ENCODE measurements at regions not wholly inside any gene's neighbourhood (a gene's known extent, or its start where the extent isn't known, plus 50 kb on each side); places are given as distances from the start of the nearest gene placed in this dataset.
"Not testable (repeated sequence)": the region's sequence is repeated elsewhere in the genome, so short reads cannot be mapped to it uniquely, and the experiment has no call there.

GRCh38 chr4:65227628-65228027 lies 442.7 kb downstream of the EPHA5 start:
- DNase-seq (no peak), ATAC-seq (ENCODE audit: insufficient read depth, low FRiP score) (no peak)
- H3K9me3 ChIP-seq (ENCODE audit: control insufficient read depth in 4 of 4, insufficient read depth in 3 of 4, low read length in 3 of 4) = no peaks in the 10 kb centered on the region
- no peak overlapping the region for H3K27ac ChIP-seq (ENCODE audit: low read depth in 1 of 2, low read length in 1 of 2)
- H3K4me1 ChIP-seq (ENCODE audit: control insufficient read depth in 5 of 5, insufficient read depth in 5 of 5, low read length in 5 of 5) = no peaks in the 10 kb centered on the region
- H3K27me3 ChIP-seq (ENCODE audit: control insufficient read depth in 3 of 3, insufficient read depth in 3 of 3, low read length in 2 of 3) = no peaks in the 10 kb centered on the region
- no peak for TF ChIP-seq CTCF (IDR thresholded peaks at IDR 0.05; ENCODE audit: control extremely low read depth, extremely low read depth)
- no peak overlapping the region for H3K9ac ChIP-seq (ENCODE audit: insufficient read depth in 1 of 2, low read length in 2 of 2)
- no peaks in the 10 kb centered on the region for H3K36me3 ChIP-seq (ENCODE audit: control insufficient read depth in 4 of 4, insufficient read depth in 4 of 4, low read length in 4 of 4)
- no peak overlapping the region for H3K4me3 ChIP-seq

DNA sequence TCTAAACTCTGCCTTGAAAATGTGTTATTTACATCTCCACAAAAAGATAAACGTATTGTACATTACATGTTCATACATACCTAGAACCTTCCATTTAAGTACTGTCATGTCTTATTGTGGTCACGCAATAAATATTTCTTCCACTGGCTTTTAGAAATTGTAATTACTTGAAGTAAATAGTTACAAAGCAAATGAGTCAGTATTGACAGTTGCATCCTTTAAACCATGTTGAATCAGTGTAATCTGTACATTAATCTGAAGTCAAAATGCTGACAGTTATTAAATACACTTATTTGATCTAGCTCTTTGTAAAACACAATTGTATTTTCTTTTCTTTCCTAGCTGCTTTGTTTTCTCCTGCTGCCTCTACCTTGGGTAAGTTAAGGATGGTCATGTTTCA lies 446.7 kb downstream of the EPHA5 start:
- no peak for ATAC-seq (ENCODE audit: insufficient read depth, low FRiP score)
- Histone ChIP-seq H3K4me3 (no peak overlapping the region), H3K4me1 (ENCODE audit: control insufficient read depth in 5 of 5, insufficient read depth in 5 of 5, low read length in 5 of 5) (no peaks in the 10 kb centered on the region), H3K27me3 (ENCODE audit: control insufficient read depth in 3 of 3, insufficient read depth in 3 of 3, low read length in 2 of 3) (no peaks in the 10 kb centered on the region), H3K27ac (ENCODE audit: low read depth in 1 of 2, low read length in 1 of 2) (no peak overlapping the region), H3K9ac (ENCODE audit: insufficient read depth in 1 of 2, low read length in 2 of 2) (no peak overlapping the region), H3K36me3 (ENCODE audit: control insufficient read depth in 4 of 4, insufficient read depth in 4 of 4, low read length in 4 of 4) (no peaks in the 10 kb centered on the region), H3K9me3 (ENCODE audit: control insufficient read depth in 4 of 4, insufficient read depth in 3 of 4, low read length in 3 of 4) (no peaks in the 10 kb centered on the region)
- TF ChIP-seq CTCF (IDR thresholded peaks at IDR 0.05; ENCODE audit: control extremely low read depth, extremely low read depth) = no peak
- DNase-seq = no peak
- 84 to 86% methylated on average over 2 of the region's 2 CpGs for WGBS, 2 donors

DNA sequence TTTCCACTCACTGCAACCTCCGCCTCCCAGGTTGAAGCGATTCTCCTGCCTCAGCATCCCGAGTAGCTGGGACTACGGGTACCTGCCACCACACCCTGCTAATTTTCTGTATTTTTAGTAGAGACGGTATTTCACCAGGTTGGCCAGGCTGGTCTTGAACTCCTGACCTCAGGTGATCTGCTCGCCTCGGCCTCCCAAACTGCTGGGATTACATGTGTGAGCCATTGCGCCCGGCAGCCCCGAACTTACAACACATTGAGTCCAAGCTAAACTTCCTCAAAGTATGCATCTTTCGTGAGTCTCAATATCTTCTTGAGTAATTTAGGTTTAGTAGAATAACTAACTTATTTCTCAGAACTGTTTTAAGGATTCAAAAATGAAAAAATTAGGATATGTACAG lies 447.2 kb downstream of the EPHA5 start:
- not testable (repeated sequence) for H3K9me3 ChIP-seq (ENCODE audit: control insufficient read depth in 4 of 4, insufficient read depth in 3 of 4, low read length in 3 of 4); H3K4me3 ChIP-seq; H3K36me3 ChIP-seq (ENCODE audit: control insufficient read depth in 4 of 4, insufficient read depth in 4 of 4, low read length in 4 of 4); ATAC-seq (ENCODE audit: insufficient read depth, low FRiP score); H3K27me3 ChIP-seq (ENCODE audit: control insufficient read depth in 3 of 3, insufficient read depth in 3 of 3, low read length in 2 of 3); H3K9ac ChIP-seq (ENCODE audit: insufficient read depth in 1 of 2, low read length in 2 of 2); H3K27ac ChIP-seq (ENCODE audit: low read depth in 1 of 2, low read length in 1 of 2); DNase-seq; H3K4me1 ChIP-seq (ENCODE audit: control insufficient read depth in 5 of 5, insufficient read depth in 5 of 5, low read length in 5 of 5)
- WGBS, 2 donors = 91 to 93% methylated on average over 11 of the region's 11 CpGs

GRCh38 chr4:65217179-65217578 lies 453.1 kb downstream of the EPHA5 start:
- Histone ChIP-seq H3K36me3 (ENCODE audit: control insufficient read depth in 4 of 4, insufficient read depth in 4 of 4, low read length in 4 of 4) (no peaks in the 10 kb centered on the region), H3K4me3 (no peak overlapping the region), H3K27ac (ENCODE audit: low read depth in 1 of 2, low read length in 1 of 2) (no peak overlapping the region), H3K9me3 (ENCODE audit: control insufficient read depth in 4 of 4, insufficient read depth in 3 of 4, low read length in 3 of 4) (peaks cover 0 to 2% (median 0%) of the 10 kb centered on the region in 4 donors), H3K27me3 (ENCODE audit: control insufficient read depth in 3 of 3, insufficient read depth in 3 of 3, low read length in 2 of 3) (no peaks in the 10 kb centered on the region), H3K4me1 (ENCODE audit: control insufficient read depth in 5 of 5, insufficient read depth in 5 of 5, low read length in 5 of 5) (no peaks in the 10 kb centered on the region), H3K9ac (ENCODE audit: insufficient read depth in 1 of 2, low read length in 2 of 2) (no peak overlapping the region)
- TF ChIP-seq CTCF (IDR thresholded peaks at IDR 0.05; ENCODE audit: control extremely low read depth, extremely low read depth) = no peak
- DNase-seq (no peak), ATAC-seq (ENCODE audit: insufficient read depth, low FRiP score) (no peak)
- 76 to 78% methylated on average over 2 of the region's 2 CpGs for WGBS, 2 donors
